BJ (cell line): ENCODE measurements at regions not wholly inside any gene's neighbourhood (a gene's known extent, or its start where the extent isn't known, plus 50 kb on each side); places are given as distances from the start of the nearest gene placed in this dataset.

Experiments
- CTCF ChIA-PET: fragments of 350-600 bp; formaldehyde crosslinking; extraction: SDS; loops from one replicate; lab custom pipeline; 2021; ENCODE audit warnings: antibody characterized with exemption, inconsistent platforms; lab: Yijun Ruan, JAX
- POLR2A ChIA-PET: fragments of 300-600 bp; sonication (Branson Sonifier 250); formaldehyde crosslinking; extraction: SDS; loops from one replicate; lab custom pipeline; 2021; ENCODE audit warnings: antibody characterized with exemption; lab: Charles Lee
- DNase-seq: peaks from one replicate; pipeline ENCODE4 v3.0.0-alpha.2; 2011; ENCODE audit warnings: low read depth
- H3K27me3 ChIP-seq: 2 replicates; pipeline ENCODE4 v1.6.0; 2011; ENCODE audit warnings: low read length; ENCODE audit not compliant: control insufficient read depth, insufficient read depth
- H3K36me3 ChIP-seq: 2 replicates; pipeline ENCODE4 v1.5.1; 2011; ENCODE audit warnings: low read length; ENCODE audit not compliant: control insufficient read depth, insufficient read depth
- H3K4me3 ChIP-seq: 2 replicates; pipeline ENCODE4 v1.5.1; 2011; ENCODE audit warnings: low read depth, mild to moderate bottlenecking, control low read depth, low read length
- TF ChIP-seq, protein P1 (sequence below): IDR thresholded peaks from 2 replicates; pipeline ENCODE4 v1.5.1; 2011; ENCODE audit warnings: low read depth, mild to moderate bottlenecking, control low read depth, inconsistent platforms, low read length, moderate library complexity; ENCODE audit not compliant: insufficient read depth

DNA sequence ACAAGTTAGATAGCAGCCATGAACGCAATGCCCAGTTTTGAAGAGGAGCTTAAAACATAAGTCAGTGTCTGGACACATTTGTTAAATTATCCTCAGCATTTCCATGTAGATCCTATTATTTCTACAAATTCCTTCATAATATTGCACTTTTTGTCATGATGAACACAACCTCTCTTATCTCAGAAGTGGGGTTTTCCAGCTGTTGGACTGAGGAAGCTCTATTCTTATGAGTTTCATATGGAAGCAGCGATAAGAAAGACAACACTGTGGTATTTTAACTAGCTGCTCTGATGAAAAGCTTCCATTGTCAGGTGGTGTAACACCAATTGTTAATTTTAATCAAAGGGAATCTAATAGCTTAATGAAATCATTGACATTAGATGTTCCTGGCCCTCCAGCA lies 308.7 kb downstream of the GBA3 start:
- TF ChIP-seq, protein P1, sequence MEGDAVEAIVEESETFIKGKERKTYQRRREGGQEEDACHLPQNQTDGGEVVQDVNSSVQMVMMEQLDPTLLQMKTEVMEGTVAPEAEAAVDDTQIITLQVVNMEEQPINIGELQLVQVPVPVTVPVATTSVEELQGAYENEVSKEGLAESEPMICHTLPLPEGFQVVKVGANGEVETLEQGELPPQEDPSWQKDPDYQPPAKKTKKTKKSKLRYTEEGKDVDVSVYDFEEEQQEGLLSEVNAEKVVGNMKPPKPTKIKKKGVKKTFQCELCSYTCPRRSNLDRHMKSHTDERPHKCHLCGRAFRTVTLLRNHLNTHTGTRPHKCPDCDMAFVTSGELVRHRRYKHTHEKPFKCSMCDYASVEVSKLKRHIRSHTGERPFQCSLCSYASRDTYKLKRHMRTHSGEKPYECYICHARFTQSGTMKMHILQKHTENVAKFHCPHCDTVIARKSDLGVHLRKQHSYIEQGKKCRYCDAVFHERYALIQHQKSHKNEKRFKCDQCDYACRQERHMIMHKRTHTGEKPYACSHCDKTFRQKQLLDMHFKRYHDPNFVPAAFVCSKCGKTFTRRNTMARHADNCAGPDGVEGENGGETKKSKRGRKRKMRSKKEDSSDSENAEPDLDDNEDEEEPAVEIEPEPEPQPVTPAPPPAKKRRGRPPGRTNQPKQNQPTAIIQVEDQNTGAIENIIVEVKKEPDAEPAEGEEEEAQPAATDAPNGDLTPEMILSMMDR, result no peak
- CTCF ChIA-PET, result interaction anchor here (0.9 kb wide), 1 partner anchor 31 kb away, joined by 3 read pairs; no protein-coding TSS in a partner anchor
- Histone ChIP-seq H3K36me3 (no peaks in the 10 kb centered on the region), H3K4me3 (no peak overlapping the region), H3K27me3 (no peaks in the 10 kb centered on the region)
- POLR2A ChIA-PET, result no interaction called here
- DNase-seq, result no peak

DNA sequence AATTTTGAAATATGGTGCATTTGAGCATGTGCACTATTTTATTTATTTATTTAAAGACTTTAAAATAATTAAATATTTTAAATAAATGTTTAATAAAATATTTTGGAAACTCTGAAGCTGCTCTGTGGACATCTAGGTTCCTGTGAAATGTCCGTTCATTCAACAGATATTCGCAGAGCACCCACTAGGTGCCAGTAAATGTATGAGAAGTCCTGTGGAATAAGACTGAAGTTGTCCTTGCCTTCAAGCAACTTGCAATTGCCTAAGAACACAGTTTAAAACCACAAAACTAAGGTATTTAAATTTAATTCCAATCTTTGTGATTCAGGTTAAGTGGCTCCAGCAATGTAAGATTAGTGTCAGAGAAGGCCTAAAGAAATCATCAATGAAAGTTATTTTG lies 306.7 kb downstream of the GBA3 start:
- Histone ChIP-seq H3K36me3 (no peaks in the 10 kb centered on the region), H3K4me3 (no peak overlapping the region), H3K27me3 (no peaks in the 10 kb centered on the region)
- TF ChIP-seq, protein P1, result no peak
- POLR2A ChIA-PET, result no interaction called here
- no peak for DNase-seq
- CTCF ChIA-PET, result interaction anchor here (1.4 kb wide), 1 partner anchor 8 kb away, joined by 6 read pairs; no protein-coding TSS in a partner anchor

DNA sequence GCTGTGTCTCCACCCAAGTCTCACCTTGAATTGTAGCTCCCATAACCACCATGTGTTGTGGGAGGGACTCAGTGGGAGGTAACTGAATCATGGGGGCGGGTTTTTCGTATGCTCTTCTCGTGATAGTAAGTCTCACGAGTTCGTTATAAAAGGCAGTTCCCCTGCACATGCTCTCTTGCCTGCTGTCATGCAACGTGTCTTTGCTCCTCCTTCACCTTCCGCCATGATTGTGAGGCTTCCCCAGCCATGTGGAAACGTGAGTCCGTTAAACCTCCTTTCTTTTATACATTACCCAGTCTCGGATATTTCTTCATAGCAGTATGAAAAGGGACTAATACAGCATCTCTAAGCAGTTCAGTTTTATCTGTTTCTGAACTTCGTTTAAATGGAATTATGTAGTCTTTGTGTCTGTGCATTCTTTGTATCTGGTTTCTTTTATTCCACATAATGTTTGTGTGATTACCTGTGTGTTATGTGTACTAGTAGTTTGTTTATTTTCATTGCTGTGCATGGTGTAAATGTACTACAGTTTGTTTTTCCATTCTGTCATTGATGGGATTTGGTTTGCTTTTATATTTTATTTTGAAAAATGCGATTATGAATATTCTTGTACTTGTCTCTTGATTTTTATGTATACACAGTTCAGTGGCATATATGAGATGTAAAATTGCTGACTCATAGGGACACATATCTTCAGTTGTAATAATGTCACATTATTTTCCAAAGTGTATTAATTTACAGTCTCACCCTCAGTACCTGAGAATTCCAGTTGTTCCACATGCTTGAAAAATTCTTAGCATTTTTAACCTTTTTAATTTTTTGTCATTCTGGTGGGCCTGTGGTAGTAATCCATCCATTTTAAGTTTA lies 304.9 kb downstream of the GBA3 start:
- no peak overlapping the region for H3K4me3 ChIP-seq
- no peaks in the 10 kb centered on the region for H3K27me3 ChIP-seq
- TF ChIP-seq, protein P1, result no peak
- CTCF ChIA-PET, result no interaction called here
- DNase-seq, result no peak
- no peaks in the 10 kb centered on the region for H3K36me3 ChIP-seq
- POLR2A ChIA-PET, result no interaction called here

DNA sequence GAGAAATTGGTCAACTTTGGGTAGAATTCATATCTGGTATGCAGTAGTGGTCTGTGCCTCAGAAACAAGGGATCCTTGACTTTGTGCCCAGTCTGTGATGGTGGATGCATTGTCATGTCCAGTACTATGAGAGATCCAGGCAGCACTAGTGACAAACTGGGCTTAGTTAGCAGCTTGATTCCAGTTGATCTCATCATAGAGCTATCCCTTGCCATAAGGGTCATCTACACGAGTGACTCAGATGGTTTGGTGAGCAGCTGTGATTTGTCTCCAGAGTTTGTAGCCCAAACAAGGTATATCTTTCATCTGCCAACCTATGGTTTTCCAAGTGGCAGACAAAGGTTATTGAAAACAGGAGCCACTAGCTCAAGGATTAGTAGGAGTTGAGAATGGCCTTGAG lies 298.8 kb downstream of the GBA3 start:
- TF ChIP-seq, protein P1, result no peak
- POLR2A ChIA-PET, result no interaction called here
- no peak overlapping the region for H3K4me3 ChIP-seq
- no peaks in the 10 kb centered on the region for H3K36me3 ChIP-seq
- DNase-seq, result no peak
- CTCF ChIA-PET, result interaction anchor here (1.1 to 2.4 kb wide), 2 partner anchors 9 to 14 kb away, joined by 3 to 6 read pairs; no protein-coding TSS in a partner anchor
- no peaks in the 10 kb centered on the region for H3K27me3 ChIP-seq

DNA sequence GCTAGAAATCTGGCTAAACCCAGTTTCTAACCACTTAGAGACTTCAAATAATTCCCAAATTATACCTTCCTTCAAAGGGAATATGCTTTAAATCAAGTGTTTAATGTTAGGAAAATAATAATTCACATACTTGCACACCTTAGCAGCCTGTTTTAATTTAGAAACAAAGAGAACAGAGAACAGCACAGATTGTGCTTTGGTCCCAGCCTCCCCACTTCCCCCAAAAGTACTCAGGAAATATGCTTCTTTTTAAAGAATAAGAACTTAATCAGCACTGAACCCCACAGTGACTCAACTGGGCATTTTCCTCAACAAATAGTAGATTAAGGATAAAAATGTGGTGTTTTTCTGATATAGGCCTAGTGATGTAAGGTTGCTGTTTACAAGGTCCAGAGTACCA lies 295.8 kb downstream of the GBA3 start:
- Histone ChIP-seq H3K36me3 (no peaks in the 10 kb centered on the region), H3K27me3 (no peaks in the 10 kb centered on the region), H3K4me3 (no peak overlapping the region)
- no peak for DNase-seq
- ChIA-PET CTCF (no interaction called here), POLR2A (no interaction called here)
- TF ChIP-seq, protein P1, result no peak
